Pancreas (tissue), 10 donors: ENCODE measurements at regions not wholly inside any gene's neighbourhood (a gene's known extent, or its start where the extent isn't known, plus 50 kb on each side); places are given as distances from the start of the nearest gene placed in this dataset.

ENCODE experiments used
- ATAC-seq, 4 donors: fragments of 200-7000 bp; cut with Tn5 transposase; one replicate each; pipeline versions ENCODE4 v1.8.0 to v1.9.1; 2020; ENCODE audit warnings: mild to moderate bottlenecking in 4 of 4, moderate library complexity in 4 of 4
- DNase-seq, 6 donors: peaks; one replicate each; pipeline ENCODE4 v3.0.0-alpha.2; 2020
- FAIRE-seq: peaks from 2 replicates; lab custom pipeline; 2012; peaks lifted over from hg19 to GRCh38; lab: Jason Lieb, UNC
- H3K27ac ChIP-seq, 4 donors: fragments of 200-600 bp; sonication (generic); 1 replicate in 3 of 4; 2 replicates in 1 of 4; pipeline versions ENCODE4 v1.5.0 to v1.8.0; 2020
- H3K27me3 ChIP-seq, 4 donors: fragments of 200-600 bp; one replicate each; pipeline ENCODE4 v1.8.0; 2021
- H3K36me3 ChIP-seq, 3 donors: fragments of 200-600 bp; sonication (generic) in 1 of 3; one replicate each; pipeline versions ENCODE4 v1.5.0 to v1.8.0; 2020 to 2021
- H3K4me1 ChIP-seq, 3 donors: fragments of 200-600 bp; one replicate each; pipeline ENCODE4 v1.8.0; 2021
- H3K4me3 ChIP-seq, 4 donors: fragments of 200-600 bp; sonication (generic) in 2 of 4; one replicate each; pipeline versions ENCODE4 v1.5.0 to v1.8.0; 2020 to 2021
- H3K9me3 ChIP-seq, 4 donors: fragments of 200-600 bp; one replicate each; pipeline ENCODE4 v1.8.0; 2021
- WGBS, 2 donors: extraction: QIAGEN DNeasy Blood & Tissue Kit; methylation state at CpG; one replicate each; pipeline ENCODE4 v1.1.7; 2013; 5-methylcytosine and 5-hydroxymethylcytosine counted together
- intact Hi-C, 3 donors: fragments of 100-400 bp; cut with DNase I; formaldehyde crosslinking; loops; one replicate each; pipeline versions ENCODE4 v1.11.1 to v1.14.2; 2022
- TF ChIP-seq, protein P1 (sequence below), 4 donors: fragments of 200-600 bp; sonication (generic) in 3 of 4; IDR thresholded peaks; one replicate each; pipeline versions ENCODE4 v1.5.0 to v1.8.0; 2021; ENCODE audit warnings: antibody characterized with exemption in 4 of 4
- donor health status: healthy with polysubstance abuse.
- donor health status: DM: no; HTN: no; CAD: no; lungs with moderate emphysema.
- donor health status: DM: no; HTN: no; CAD: no.
- donor health status: control.
- donor health status: control.
- donor health status: Bipolar disorder and iron deficiency.
- donor health status: DM: yes; HTN: yes; CAD: no.
- donor health status: DM: no; HTN: no; CAD: no.
- donor health status: DM: no; HTN: no; CAD: no.
- donor health status: DM: yes; HTN: yes; CAD: no.

DNA sequence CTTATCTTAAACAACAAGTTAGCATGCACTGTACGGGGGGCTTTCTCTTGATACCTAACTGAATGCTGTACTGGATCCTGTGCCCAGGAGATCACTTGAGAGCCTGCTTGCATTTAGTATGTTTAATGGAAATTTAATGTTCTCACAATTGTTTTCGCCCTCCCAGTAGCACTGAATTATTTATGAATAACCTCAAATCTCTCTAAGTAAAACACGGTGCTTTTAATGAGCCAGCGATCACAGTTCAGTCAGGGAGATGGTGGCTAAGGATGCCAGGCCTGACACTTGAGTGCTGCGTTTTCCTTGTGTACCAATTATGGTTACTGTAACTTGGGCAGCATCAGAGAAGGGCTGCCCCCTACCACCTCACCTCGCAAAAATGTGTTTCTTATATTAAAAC lies 115.5 kb upstream of the ADARB2 start:
- WGBS, 2 donors = 70 to 82% methylated on average over 6 of the region's 6 CpGs
- TF ChIP-seq, protein P1, sequence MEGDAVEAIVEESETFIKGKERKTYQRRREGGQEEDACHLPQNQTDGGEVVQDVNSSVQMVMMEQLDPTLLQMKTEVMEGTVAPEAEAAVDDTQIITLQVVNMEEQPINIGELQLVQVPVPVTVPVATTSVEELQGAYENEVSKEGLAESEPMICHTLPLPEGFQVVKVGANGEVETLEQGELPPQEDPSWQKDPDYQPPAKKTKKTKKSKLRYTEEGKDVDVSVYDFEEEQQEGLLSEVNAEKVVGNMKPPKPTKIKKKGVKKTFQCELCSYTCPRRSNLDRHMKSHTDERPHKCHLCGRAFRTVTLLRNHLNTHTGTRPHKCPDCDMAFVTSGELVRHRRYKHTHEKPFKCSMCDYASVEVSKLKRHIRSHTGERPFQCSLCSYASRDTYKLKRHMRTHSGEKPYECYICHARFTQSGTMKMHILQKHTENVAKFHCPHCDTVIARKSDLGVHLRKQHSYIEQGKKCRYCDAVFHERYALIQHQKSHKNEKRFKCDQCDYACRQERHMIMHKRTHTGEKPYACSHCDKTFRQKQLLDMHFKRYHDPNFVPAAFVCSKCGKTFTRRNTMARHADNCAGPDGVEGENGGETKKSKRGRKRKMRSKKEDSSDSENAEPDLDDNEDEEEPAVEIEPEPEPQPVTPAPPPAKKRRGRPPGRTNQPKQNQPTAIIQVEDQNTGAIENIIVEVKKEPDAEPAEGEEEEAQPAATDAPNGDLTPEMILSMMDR (IDR thresholded peaks at IDR 0.05) = no peak
- no peak overlapping the region for H3K27ac ChIP-seq
- intact Hi-C loops = no loop called here
- no peak for DNase-seq
- H3K9me3 ChIP-seq = no peaks in the 10 kb centered on the region
- H3K4me1 ChIP-seq = no peaks in the 10 kb centered on the region
- peaks cover 0 to 1% (median 0%) of the 10 kb centered on the region in 4 donors for H3K27me3 ChIP-seq
- no peak for ATAC-seq
- no peak for FAIRE-seq
- no peaks in the 10 kb centered on the region for H3K36me3 ChIP-seq
- no peak overlapping the region for H3K4me3 ChIP-seq

DNA sequence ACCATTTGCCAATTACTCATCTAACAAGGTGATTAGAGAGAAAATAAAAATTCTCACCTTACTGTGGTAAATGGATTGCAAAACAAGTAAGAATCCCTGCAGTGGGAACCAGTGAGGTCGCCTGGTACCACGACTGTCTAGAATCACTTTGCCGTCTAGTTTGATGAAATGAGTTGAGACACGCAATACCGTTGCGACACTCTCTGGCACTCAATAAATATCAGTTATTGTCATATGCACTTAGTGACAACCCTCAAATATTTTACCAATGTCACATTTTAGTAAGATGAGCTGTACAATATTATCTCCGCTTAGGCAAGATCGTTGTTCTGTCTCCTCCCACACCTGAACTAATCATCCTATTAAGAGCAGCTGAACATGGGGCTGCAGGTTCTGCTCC lies 114.4 kb upstream of the ADARB2 start:
- TF ChIP-seq, protein P1 (IDR thresholded peaks at IDR 0.05) = no peak
- H3K9me3 ChIP-seq = no peaks in the 10 kb centered on the region
- H3K27me3 ChIP-seq = peaks cover 0 to 3% (median 0%) of the 10 kb centered on the region in 4 donors
- H3K4me3 ChIP-seq = no peak overlapping the region
- WGBS, 2 donors = 77 to 86% methylated on average over 8 of the region's 8 CpGs
- no peaks in the 10 kb centered on the region for H3K4me1 ChIP-seq
- intact Hi-C loops = no loop called here
- FAIRE-seq (no peak), ATAC-seq (no peak), DNase-seq (no peak)
- no peak overlapping the region for H3K27ac ChIP-seq
- no peaks in the 10 kb centered on the region for H3K36me3 ChIP-seq

DNA sequence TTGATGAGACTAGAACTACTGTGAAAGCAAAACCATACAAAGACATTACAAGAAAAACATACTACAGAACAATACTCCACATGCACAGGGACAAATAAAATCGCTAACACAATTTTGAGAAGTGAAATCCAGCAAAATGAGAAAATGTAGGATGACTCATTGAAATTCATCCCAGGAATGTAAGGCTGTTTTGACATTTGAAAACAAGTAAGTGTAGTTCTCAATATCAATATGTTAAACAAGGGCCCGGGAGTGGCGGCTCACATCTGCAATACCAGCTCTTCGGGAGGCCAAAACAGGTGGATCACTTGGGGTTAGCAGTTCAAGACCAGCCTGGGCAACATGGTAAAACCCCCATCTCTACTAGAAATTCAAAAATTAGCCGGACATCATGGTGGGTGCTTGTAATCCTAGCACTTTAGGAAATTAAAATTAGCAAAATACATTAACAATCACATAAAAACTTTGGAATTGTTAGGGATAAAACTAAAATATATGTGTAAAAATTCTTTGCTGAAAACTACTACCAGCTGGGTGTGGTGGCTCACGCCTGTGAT lies 113.7 kb upstream of the ADARB2 start:
- no peak for ATAC-seq
- TF ChIP-seq, protein P1 (IDR thresholded peaks at IDR 0.05) = no peak
- no peak for FAIRE-seq
- no peak for DNase-seq
- no peaks in the 10 kb centered on the region for H3K4me1 ChIP-seq
- no peaks in the 10 kb centered on the region for H3K9me3 ChIP-seq
- peaks cover 0 to 3% (median 0%) of the 10 kb centered on the region in 4 donors for H3K27me3 ChIP-seq
- no peak overlapping the region for H3K27ac ChIP-seq
- no peaks in the 10 kb centered on the region for H3K36me3 ChIP-seq
- 64 to 83% methylated on average over 6 of the region's 6 CpGs for WGBS, 2 donors
- H3K4me3 ChIP-seq = no peak overlapping the region
- intact Hi-C loops = no loop called here

DNA sequence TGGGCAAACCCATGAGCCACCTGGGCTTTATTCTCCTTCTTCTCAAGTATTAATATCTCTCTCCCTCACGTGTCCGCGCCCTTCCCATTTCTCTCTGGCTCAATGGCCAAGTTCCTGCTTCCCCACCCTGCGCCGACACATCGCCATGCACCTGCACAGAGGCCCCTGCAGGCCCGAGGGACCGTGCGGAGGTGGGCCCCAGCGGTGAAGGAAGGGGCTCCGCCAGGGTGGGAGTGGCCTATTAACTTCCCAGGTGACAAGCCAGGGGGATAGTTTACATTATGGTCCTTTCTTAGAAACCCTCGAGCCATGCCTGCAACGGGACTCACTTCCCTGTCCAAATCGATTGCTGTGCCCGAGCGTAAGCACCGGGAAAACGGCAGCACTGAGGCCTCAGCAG lies 110.0 kb upstream of the ADARB2 start:
- no peaks in the 10 kb centered on the region for H3K36me3 ChIP-seq
- H3K4me1 ChIP-seq = no peaks in the 10 kb centered on the region
- H3K27me3 ChIP-seq = peaks cover 0 to 3% (median 0%) of the 10 kb centered on the region in 4 donors
- FAIRE-seq (no peak), DNase-seq (no peak), ATAC-seq (no peak)
- TF ChIP-seq, protein P1 (IDR thresholded peaks at IDR 0.05) = no peak
- 81 to 85% methylated on average over 18 of the region's 18 CpGs for WGBS, 2 donors
- no peak overlapping the region for H3K4me3 ChIP-seq
- intact Hi-C loops = no loop called here
- H3K27ac ChIP-seq = no peak overlapping the region
- no peaks in the 10 kb centered on the region for H3K9me3 ChIP-seq

DNA sequence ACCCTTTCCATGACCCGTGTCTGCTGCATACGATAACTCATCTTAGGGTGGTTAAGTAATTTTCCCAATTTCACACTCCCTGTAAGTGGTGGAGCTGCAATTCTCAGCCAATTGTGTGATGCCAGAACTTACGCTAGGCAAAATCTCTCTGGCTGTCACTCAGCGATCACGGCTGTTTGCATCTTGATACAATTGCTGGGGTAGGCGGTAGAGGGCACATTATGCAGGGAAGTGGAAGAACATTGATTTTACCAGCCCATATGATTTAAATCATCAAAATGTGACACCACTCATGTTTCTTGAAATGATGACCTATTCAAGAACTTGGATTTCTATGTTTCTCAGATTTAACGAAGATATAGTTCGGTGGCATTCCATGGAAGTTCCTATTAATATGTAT lies 108.7 kb upstream of the ADARB2 start:
- no peak for FAIRE-seq

More for the DNA sequence above, 108.7 kb upstream of the ADARB2 start:
- H3K9me3 ChIP-seq = no peaks in the 10 kb centered on the region
- H3K4me3 ChIP-seq = no peak overlapping the region
- H3K27me3 ChIP-seq = peaks cover 0 to 3% (median 0%) of the 10 kb centered on the region in 4 donors
- no peaks in the 10 kb centered on the region for H3K36me3 ChIP-seq
- intact Hi-C loops = no loop called here
- TF ChIP-seq, protein P1 (IDR thresholded peaks at IDR 0.05) = no peak
- 65 to 73% methylated on average over 8 of the region's 8 CpGs for WGBS, 2 donors
- ATAC-seq (no peak), DNase-seq (no peak)
- no peak overlapping the region for H3K27ac ChIP-seq
- no peaks in the 10 kb centered on the region for H3K4me1 ChIP-seq
